ENCODE measurements at regions not wholly inside any gene's neighbourhood (a gene's known extent, or its start where the extent isn't known, plus 50 kb on each side); places are given as distances from the start of the nearest gene placed in this dataset.

GRCh38 chr5:21613971-21614488 is 1239.1 kb downstream of the CDH12 start:
- H3K36me3 ChIP-seq: no peaks in the 10 kb centered on the region
- H3K4me1 ChIP-seq (ENCODE audit: control insufficient read depth in 1 of 2, insufficient read depth in 1 of 2, low read depth in 1 of 2, low read length in 1 of 2): no peaks in the 10 kb centered on the region
- no peak for TF ChIP-seq CTCF (IDR thresholded peaks at IDR 0.05)
- H3K27me3 ChIP-seq: no peaks in the 10 kb centered on the region
- H3K9me3 ChIP-seq: no peaks in the 10 kb centered on the region
- H3K27ac ChIP-seq: no peak overlapping the region
- no peak overlapping the region for H3K4me3 ChIP-seq (ENCODE audit: low read depth in 1 of 2, low read length in 1 of 2)

- Histone ChIP-seq H3K27ac (no peak overlapping the region), H3K9me3 (no peaks in the 10 kb centered on the region), H3K36me3 (no peaks in the 10 kb centered on the region), H3K4me3 (ENCODE audit: low read depth in 1 of 2, low read length in 1 of 2) (no peak overlapping the region), H3K4me1 (ENCODE audit: control insufficient read depth in 1 of 2, insufficient read depth in 1 of 2, low read depth in 1 of 2, low read length in 1 of 2) (no peaks in the 10 kb centered on the region), H3K27me3 (no peaks in the 10 kb centered on the region)
- no peak for TF ChIP-seq CTCF (IDR thresholded peaks at IDR 0.05)
Observed at GRCh38 chr5:21603796-21604195, 1249.3 kb downstream of the CDH12 start.

- Histone ChIP-seq H3K36me3 (no peaks in the 10 kb centered on the region), H3K27ac (no peak overlapping the region), H3K4me1 (ENCODE audit: control insufficient read depth in 1 of 2, insufficient read depth in 1 of 2, low read depth in 1 of 2, low read length in 1 of 2) (no peaks in the 10 kb centered on the region), H3K9me3 (no peaks in the 10 kb centered on the region), H3K27me3 (no peaks in the 10 kb centered on the region), H3K4me3 (ENCODE audit: low read depth in 1 of 2, low read length in 1 of 2) (no peak overlapping the region)
- TF ChIP-seq CTCF (IDR thresholded peaks at IDR 0.05): no peak
Observed at GRCh38 chr5:21594566-21594965, 1258.6 kb downstream of the CDH12 start.

GRCh38 chr5:21593261-21593660 is 1259.9 kb downstream of the CDH12 start:
- Histone ChIP-seq H3K27me3 (no peaks in the 10 kb centered on the region), H3K36me3 (no peaks in the 10 kb centered on the region)

GRCh38 chr5:21581508-21581907 is 1271.6 kb downstream of the CDH12 start:
- Histone ChIP-seq H3K4me3 (ENCODE audit: low read depth in 1 of 2, low read length in 1 of 2) (no peak overlapping the region), H3K27ac (no peak overlapping the region), H3K36me3 (no peaks in the 10 kb centered on the region), H3K27me3 (no peaks in the 10 kb centered on the region), H3K9me3 (no peaks in the 10 kb centered on the region), H3K4me1 (ENCODE audit: control insufficient read depth in 1 of 2, insufficient read depth in 1 of 2, low read depth in 1 of 2, low read length in 1 of 2) (no peaks in the 10 kb centered on the region)
- no peak for TF ChIP-seq CTCF (IDR thresholded peaks at IDR 0.05)

More at GRCh38 chr5:21593261-21593660, 1259.9 kb downstream of the CDH12 start:
- H3K9me3 ChIP-seq: no peaks in the 10 kb centered on the region
- H3K4me3 ChIP-seq (ENCODE audit: low read depth in 1 of 2, low read length in 1 of 2): no peak overlapping the region
- no peak for TF ChIP-seq CTCF (IDR thresholded peaks at IDR 0.05)
- no peak overlapping the region for H3K27ac ChIP-seq
- no peaks in the 10 kb centered on the region for H3K4me1 ChIP-seq (ENCODE audit: control insufficient read depth in 1 of 2, insufficient read depth in 1 of 2, low read depth in 1 of 2, low read length in 1 of 2)

- Histone ChIP-seq H3K4me1 (ENCODE audit: control insufficient read depth in 1 of 2, insufficient read depth in 1 of 2, low read depth in 1 of 2, low read length in 1 of 2) (no peaks in the 10 kb centered on the region), H3K9me3 (no peaks in the 10 kb centered on the region), H3K27me3 (no peaks in the 10 kb centered on the region), H3K4me3 (ENCODE audit: low read depth in 1 of 2, low read length in 1 of 2) (no peak overlapping the region), H3K27ac (no peak overlapping the region), H3K36me3 (no peaks in the 10 kb centered on the region)
- no peak for TF ChIP-seq CTCF (IDR thresholded peaks at IDR 0.05)
Observed at GRCh38 chr5:21574961-21575360, 1278.2 kb downstream of the CDH12 start.
